RWPE1 (cell line): ENCODE measurements at regions not wholly inside any gene's neighbourhood (a gene's known extent, or its start where the extent isn't known, plus 50 kb on each side); places are given as distances from the start of the nearest gene placed in this dataset.

Experiments used
- CTCF ChIA-PET: fragments of 350-600 bp; sonication (Branson Sonifier 250); formaldehyde crosslinking; extraction: SDS; loops from one replicate; lab custom pipeline; 2021; lab: Yijun Ruan, JAX
- POLR2A ChIA-PET: fragments of 400-600 bp; formaldehyde crosslinking; extraction: SDS; loops from one replicate; lab custom pipeline; 2020; ENCODE audit warnings: antibody characterized with exemption; ENCODE audit not compliant: low non-redundant PET; lab: Yijun Ruan, JAX
- DNase-seq: peaks from one replicate; pipeline ENCODE4 v3.0.0; 2012; ENCODE audit warnings: low spot score
- H3K27ac ChIP-seq: fragments of 450-650 bp; 2 replicates; pipeline ENCODE4 v1.5.1; 2017
- CTCF ChIP-seq: fragments of 450-650 bp; conservative IDR thresholded peaks from 2 replicates; pipeline ENCODE4 v1.5.1; 2017; ENCODE audit warnings: low read depth, mild to moderate bottlenecking

GRCh38 chr13:105907319-105908019 is 628.0 kb downstream of the EFNB2 start:
- no peak overlapping the region for H3K27ac ChIP-seq
- no peak for TF ChIP-seq CTCF
- ChIA-PET POLR2A (no interaction called here), CTCF (no interaction called here)
- DNase-seq, result no peak

DNA sequence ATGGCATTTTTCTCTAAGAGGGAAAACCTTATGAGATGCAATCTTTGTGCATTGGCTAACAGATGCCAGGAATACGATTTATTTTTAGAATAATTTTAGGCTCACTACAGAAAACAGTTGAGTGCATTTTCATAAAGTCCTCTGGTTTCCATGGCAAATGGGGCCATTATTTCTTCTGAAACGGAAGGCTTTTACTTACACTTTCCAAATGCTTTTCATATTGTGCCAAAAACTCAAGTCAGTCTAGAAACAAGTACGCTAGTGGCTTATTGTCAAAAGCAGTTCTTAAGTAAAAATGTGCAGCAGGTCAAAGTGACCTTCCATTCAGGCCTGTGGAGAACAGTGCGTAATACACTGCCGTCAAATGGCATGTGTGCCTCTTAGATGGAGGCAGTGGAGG is 628.7 kb downstream of the EFNB2 start:
- POLR2A ChIA-PET, result no interaction called here
- DNase-seq, result no peak
- H3K27ac ChIP-seq, result no peak overlapping the region
- CTCF ChIA-PET, result no interaction called here
- no peak for TF ChIP-seq CTCF

GRCh38 chr13:105904034-105904742 is 631.3 kb downstream of the EFNB2 start:
- POLR2A ChIA-PET, result no interaction called here
- no peak overlapping the region for H3K27ac ChIP-seq
- DNase-seq, result no peak
- no peak for TF ChIP-seq CTCF
- CTCF ChIA-PET, result interaction anchor here (0.8 kb wide), 1 partner anchor 10 kb away, joined by 3 read pairs; no protein-coding TSS in a partner anchor

DNA sequence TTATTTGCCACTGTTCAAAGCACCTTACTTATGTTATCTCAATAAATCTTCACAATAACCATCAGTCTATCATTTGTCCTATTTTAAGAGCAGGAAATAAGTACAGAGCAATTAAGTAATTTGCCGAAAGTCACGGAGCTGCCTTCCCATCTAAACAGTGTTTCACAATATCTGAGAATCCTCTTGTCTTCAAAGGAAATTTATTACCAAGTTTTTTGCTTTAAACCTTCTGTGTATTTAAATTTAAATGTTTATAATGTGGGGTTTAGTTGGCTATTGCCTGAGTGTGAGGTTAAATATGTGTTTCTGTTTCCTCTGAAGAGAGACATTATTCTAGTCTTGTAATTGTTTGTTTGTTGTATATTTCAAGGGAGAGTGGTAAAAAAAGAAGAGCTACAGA is 633.1 kb downstream of the EFNB2 start:
- ChIA-PET POLR2A (no interaction called here), CTCF (no interaction called here)
- no peak for TF ChIP-seq CTCF
- H3K27ac ChIP-seq, result no peak overlapping the region
- DNase-seq, result no peak

- H3K27ac ChIP-seq, result no peak overlapping the region
- DNase-seq, result no peak
- TF ChIP-seq CTCF, result no peak
- ChIA-PET CTCF (interaction anchor here (0.7 kb wide), 1 partner anchor 419 kb away, joined by 6 read pairs; no protein-coding TSS in a partner anchor), POLR2A (no interaction called here)
Measured at GRCh38 chr13:105897575-105897974, 637.9 kb downstream of the EFNB2 start.

DNA sequence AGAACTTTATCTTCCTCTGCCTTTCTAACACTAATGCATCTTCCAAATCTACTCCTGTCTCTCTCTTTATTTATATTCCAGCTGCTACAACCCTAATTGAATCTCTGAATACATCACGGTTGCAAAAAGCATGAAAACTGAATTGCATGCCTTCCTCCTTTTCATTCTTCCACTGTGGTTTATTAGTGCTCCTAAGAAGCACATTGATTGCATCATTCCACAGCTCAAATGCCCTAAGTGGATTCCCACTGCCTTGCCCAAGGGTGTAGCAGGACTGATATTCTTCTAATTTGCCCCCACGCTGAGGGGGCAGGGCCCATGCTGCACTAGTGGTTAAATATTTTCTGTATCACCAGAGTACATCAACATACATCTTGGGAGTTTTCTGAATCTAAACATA is 640.8 kb downstream of the EFNB2 start:
- no peak overlapping the region for H3K27ac ChIP-seq
- TF ChIP-seq CTCF, result no peak
- POLR2A ChIA-PET, result no interaction called here
- no peak for DNase-seq
- CTCF ChIA-PET, result interaction anchor here (0.5 kb wide), 1 partner anchor 9 kb away, joined by 3 read pairs; no protein-coding TSS in a partner anchor
